ENCODE measurements at regions not wholly inside any gene's neighbourhood (a gene's known extent, or its start where the extent isn't known, plus 50 kb on each side); places are given as distances from the start of the nearest gene placed in this dataset.

GRCh38 chr3:99128725-99129505, 227.4 kb upstream of the DCBLD2 start:
- Histone ChIP-seq H3K36me3 (no peaks in the 10 kb centered on the region), H3K27ac (no peak overlapping the region), H3K4me3 (no peak overlapping the region), H3K27me3 (ENCODE audit: low read depth) (no peaks in the 10 kb centered on the region), H3K4me1 (no peaks in the 10 kb centered on the region), H3K9me3 (no peaks in the 10 kb centered on the region)
- TF ChIP-seq CTCF (IDR thresholded peaks at IDR 0.05): no peak
- DNase-seq: no peak
- no peak for ATAC-seq
- intact Hi-C loops (cut with DNase I): no loop called here

GRCh38 chr3:99128235-99128634, 226.7 kb upstream of the DCBLD2 start:
- H3K27ac ChIP-seq: no peak overlapping the region
- intact Hi-C loops (cut with DNase I): no loop called here
- ATAC-seq: no peak

GRCh38 chr3:99126316-99126715, 224.8 kb upstream of the DCBLD2 start:
- no peak overlapping the region for H3K27ac ChIP-seq
- H3K27me3 ChIP-seq (ENCODE audit: low read depth): no peaks in the 10 kb centered on the region
- intact Hi-C loops (cut with DNase I): no loop called here
- DNase-seq: no peak
- no peaks in the 10 kb centered on the region for H3K4me1 ChIP-seq
- no peak overlapping the region for H3K4me3 ChIP-seq
- ATAC-seq: no peak
- no peaks in the 10 kb centered on the region for H3K36me3 ChIP-seq
- no peaks in the 10 kb centered on the region for H3K9me3 ChIP-seq
- TF ChIP-seq CTCF (IDR thresholded peaks at IDR 0.05): no peak

More at GRCh38 chr3:99128235-99128634, 226.7 kb upstream of the DCBLD2 start:
- Histone ChIP-seq H3K4me1 (no peaks in the 10 kb centered on the region), H3K27me3 (ENCODE audit: low read depth) (no peaks in the 10 kb centered on the region), H3K36me3 (no peaks in the 10 kb centered on the region), H3K9me3 (no peaks in the 10 kb centered on the region), H3K4me3 (no peak overlapping the region)
- no peak for DNase-seq
- TF ChIP-seq CTCF (IDR thresholded peaks at IDR 0.05): no peak

GRCh38 chr3:99119385-99119784, 217.9 kb upstream of the DCBLD2 start:
- intact Hi-C loops (cut with DNase I): no loop called here
- no peak overlapping the region for H3K27ac ChIP-seq
- ATAC-seq: no peak
- no peaks in the 10 kb centered on the region for H3K27me3 ChIP-seq (ENCODE audit: low read depth)
- no peak for TF ChIP-seq CTCF (IDR thresholded peaks at IDR 0.05)
- no peaks in the 10 kb centered on the region for H3K36me3 ChIP-seq
- H3K4me3 ChIP-seq: no peak overlapping the region
- DNase-seq: no peak
- no peaks in the 10 kb centered on the region for H3K4me1 ChIP-seq
- H3K9me3 ChIP-seq: no peaks in the 10 kb centered on the region

GRCh38 chr3:99118381-99118780, 216.9 kb upstream of the DCBLD2 start:
- no peak for ATAC-seq

More at GRCh38 chr3:99118381-99118780, 216.9 kb upstream of the DCBLD2 start:
- Histone ChIP-seq H3K4me3 (no peak overlapping the region), H3K27me3 (ENCODE audit: low read depth) (no peaks in the 10 kb centered on the region), H3K9me3 (no peaks in the 10 kb centered on the region), H3K4me1 (no peaks in the 10 kb centered on the region), H3K27ac (no peak overlapping the region), H3K36me3 (no peaks in the 10 kb centered on the region)
- intact Hi-C loops (cut with DNase I): no loop called here
- no peak for DNase-seq
- no peak for TF ChIP-seq CTCF (IDR thresholded peaks at IDR 0.05)
